OCI-LY7 (cell line): ENCODE measurements at regions not wholly inside any gene's neighbourhood (a gene's known extent, or its start where the extent isn't known, plus 50 kb on each side); places are given as distances from the start of the nearest gene placed in this dataset.

ENCODE experiments used
- CTCF ChIP-seq: fragments of 200-600 bp; sonication (generic); conservative IDR thresholded peaks from 2 replicates; pipeline ENCODE4 v1.5.1; 2014; ENCODE audit warnings: mild to moderate bottlenecking, antibody characterized with exemption, low read length, moderate library complexity, mixed read lengths
- EZH2phosphoT487 ChIP-seq: fragments of 200-600 bp; sonication (generic); IDR thresholded peaks from 2 replicates; pipeline ENCODE4 v1.6.1; 2018; ENCODE audit warnings: low read depth, borderline replicate concordance, mild to moderate bottlenecking, mixed run types, antibody characterized with exemption, low read length, moderate library complexity, mixed read lengths

- TF ChIP-seq CTCF (no peak), EZH2phosphoT487 (no peak)
Measured at GRCh38 chr2:47266939-47267710, 90.8 kb upstream of the CALM2 start.
